GM23338 (cell line): ENCODE measurements at regions not wholly inside any gene's neighbourhood (a gene's known extent, or its start where the extent isn't known, plus 50 kb on each side); places are given as distances from the start of the nearest gene placed in this dataset.

ENCODE experiments used
- CREB1 ChIP-seq: fragments of 250-450 bp; sonication (Bioruptor Pico); IDR thresholded peaks from 2 replicates; pipeline ENCODE4 v1.5.0; 2020; ENCODE audit warnings: low read depth, mild to moderate bottlenecking, moderate library complexity
- CTCF ChIP-seq, 2 experiments: fragments of 200-600 bp in 1 of 2; sonication (generic) in 1 of 2; conservative IDR thresholded peaks; 2 replicates each; pipeline versions ENCODE4 v1.5.1 to v1.6.1; 2016 to 2017; ENCODE audit warnings: antibody characterized with exemption in 2 of 2, low read depth in 2 of 2, mild to moderate bottlenecking in 2 of 2, moderate library complexity in 1 of 2
- EZH2 ChIP-seq: fragments of 200-600 bp; sonication (generic); IDR thresholded peaks from one replicate; pipeline ENCODE4 v1.8.0; 2017; ENCODE audit warnings: antibody characterized with exemption, mild to moderate bottlenecking, low read depth; ENCODE audit not compliant: unreplicated experiment
- EZH2phosphoT487 ChIP-seq: fragments of 200-600 bp; sonication (generic); IDR thresholded peaks from one replicate; pipeline ENCODE4 v1.8.1; 2018; ENCODE audit warnings: antibody characterized with exemption; ENCODE audit not compliant: unreplicated experiment
- JUNB ChIP-seq: IDR thresholded peaks from one replicate; pipeline ENCODE4 v1.6.1; 2016; ENCODE audit warnings: antibody characterized with exemption; ENCODE audit not compliant: unreplicated experiment
- NANOG ChIP-seq: IDR thresholded peaks from 2 replicates; pipeline ENCODE4 v1.6.1; 2016; ENCODE audit warnings: antibody characterized with exemption, borderline replicate concordance
- POLR2AphosphoS5 ChIP-seq: IDR thresholded peaks from 2 replicates; pipeline ENCODE4 v1.6.1; 2016; ENCODE audit warnings: antibody characterized with exemption, low read depth
- REST ChIP-seq: IDR thresholded peaks from one replicate; pipeline ENCODE4 v1.6.1; 2018; ENCODE audit warnings: antibody characterized with exemption; ENCODE audit not compliant: unreplicated experiment
- STAT1 ChIP-seq: IDR thresholded peaks from one replicate; pipeline ENCODE4 v1.6.1; 2016; ENCODE audit warnings: antibody characterized with exemption; ENCODE audit not compliant: unreplicated experiment
- ZNF114 ChIP-seq: fragments of 250-450 bp; sonication (Bioruptor Pico); IDR thresholded peaks from 2 replicates; pipeline ENCODE4 v1.5.0; 2020; ENCODE audit warnings: mild to moderate bottlenecking, moderate library complexity
- ZNF462 ChIP-seq: fragments of 250-450 bp; sonication (Bioruptor Pico); IDR thresholded peaks from 2 replicates; pipeline ENCODE4 v1.5.0; 2020; ENCODE audit warnings: mild to moderate bottlenecking, moderate library complexity
- TF ChIP-seq, protein P1 (sequence below): IDR thresholded peaks from 2 replicates; pipeline ENCODE4 v1.6.1; 2016; ENCODE audit warnings: antibody characterized with exemption

GRCh38 chr2:34602262-34602661 is 1003.2 kb upstream of the FAM98A start:
- TF ChIP-seq REST (no peak), CTCF (conservative IDR thresholded peaks at IDR 0.05; ENCODE audit: low read depth in 2 of 2) (no peak), JUNB (no peak), EZH2phosphoT487 (no peak), POLR2AphosphoS5 (no peak), EZH2 (no peak), NANOG (no peak), CREB1 (CRISPR knock-in tag) (no peak), ZNF462 (CRISPR knock-in tag) (no peak), STAT1 (no peak), ZNF114 (CRISPR knock-in tag) (no peak)
- TF ChIP-seq, protein P1, sequence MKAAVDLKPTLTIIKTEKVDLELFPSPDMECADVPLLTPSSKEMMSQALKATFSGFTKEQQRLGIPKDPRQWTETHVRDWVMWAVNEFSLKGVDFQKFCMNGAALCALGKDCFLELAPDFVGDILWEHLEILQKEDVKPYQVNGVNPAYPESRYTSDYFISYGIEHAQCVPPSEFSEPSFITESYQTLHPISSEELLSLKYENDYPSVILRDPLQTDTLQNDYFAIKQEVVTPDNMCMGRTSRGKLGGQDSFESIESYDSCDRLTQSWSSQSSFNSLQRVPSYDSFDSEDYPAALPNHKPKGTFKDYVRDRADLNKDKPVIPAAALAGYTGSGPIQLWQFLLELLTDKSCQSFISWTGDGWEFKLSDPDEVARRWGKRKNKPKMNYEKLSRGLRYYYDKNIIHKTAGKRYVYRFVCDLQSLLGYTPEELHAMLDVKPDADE: no peak
